ENCODE measurements at regions not wholly inside any gene's neighbourhood (a gene's known extent, or its start where the extent isn't known, plus 50 kb on each side); places are given as distances from the start of the nearest gene placed in this dataset.

- TF ChIP-seq CTCF (conservative IDR thresholded peaks at IDR 0.05; ENCODE audit: low read depth in 2 of 2) = no peak
- TF ChIP-seq POLR2AphosphoS5 (IDR thresholded peaks at IDR 0.05; ENCODE audit: low read depth) = no peak
- no peak for TF ChIP-seq EZH2 (IDR thresholded peaks at IDR 0.05; ENCODE audit: low read depth, unreplicated experiment)
- TF ChIP-seq ZNF462 (CRISPR knock-in tag; IDR thresholded peaks at IDR 0.05) = no peak
- TF ChIP-seq ETS1 (IDR thresholded peaks at IDR 0.05) = no peak
- TF ChIP-seq CREB1 (CRISPR knock-in tag; IDR thresholded peaks at IDR 0.05; ENCODE audit: low read depth) = no peak
- TF ChIP-seq ZNF114 (CRISPR knock-in tag; IDR thresholded peaks at IDR 0.05) = no peak
- no peak for TF ChIP-seq EZH2phosphoT487 (IDR thresholded peaks at IDR 0.05; ENCODE audit: unreplicated experiment)
- TF ChIP-seq REST (IDR thresholded peaks at IDR 0.05; ENCODE audit: unreplicated experiment) = no peak
- no peak for TF ChIP-seq JUNB (IDR thresholded peaks at IDR 0.05; ENCODE audit: unreplicated experiment)
- TF ChIP-seq STAT1 (IDR thresholded peaks at IDR 0.05; ENCODE audit: unreplicated experiment) = no peak
- TF ChIP-seq NANOG (IDR thresholded peaks at IDR 0.05; ENCODE audit: borderline replicate concordance) = no peak
These were observed 167.8 kb upstream of the PCDH18 start for GRCh38 chr4:137700072-137700471.
